ENCODE measurements at regions not wholly inside any gene's neighbourhood (a gene's known extent, or its start where the extent isn't known, plus 50 kb on each side); places are given as distances from the start of the nearest gene placed in this dataset.

DNA sequence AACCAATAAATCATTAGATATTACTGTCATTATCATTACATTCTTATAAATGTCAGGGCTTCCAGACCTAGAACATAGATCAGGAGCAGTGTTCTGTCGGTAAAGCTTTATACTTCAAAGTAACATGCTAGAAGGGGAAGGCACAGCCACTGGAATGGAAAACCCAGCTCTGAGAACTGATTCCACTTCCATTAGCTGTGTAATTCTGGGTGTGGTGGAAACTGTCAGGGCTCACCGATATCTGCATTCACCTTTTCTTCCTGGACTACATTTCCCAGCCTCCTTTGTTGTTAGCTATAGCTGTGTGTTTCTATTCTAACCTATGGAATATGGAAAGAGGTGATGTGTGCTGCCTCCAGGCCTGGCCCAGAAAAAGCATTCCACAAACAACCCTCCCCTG lies 585.8 kb downstream of the BUD13 start:
- CTCF ChIA-PET, result interaction anchor here (0.7 to 1.1 kb wide), 2 partner anchors 19 to 23 kb away, joined by 3 read pairs; no protein-coding TSS in a partner anchor
- H3K4me3 ChIP-seq, result no peak overlapping the region
- no peaks in the 10 kb centered on the region for H3K9me3 ChIP-seq
- POLR2A ChIA-PET, result no interaction called here
- 0% methylated on average over 2 of the region's 2 CpGs for WGBS (ENCODE audit: missing lambda C conversion rate)
- TF ChIP-seq BHLHE40 (IDR thresholded peaks at IDR 0.05; ENCODE audit: low read depth, low read length), result no peak
- TF ChIP-seq EHMT2 (IDR thresholded peaks at IDR 0.05; ENCODE audit: low read depth), result no peak
- no peak for TF ChIP-seq FOSB (CRISPR knock-in tag; IDR thresholded peaks at IDR 0.05)
- no peak for TF ChIP-seq CEBPB (IDR thresholded peaks at IDR 0.05)
- TF ChIP-seq RAD21 (conservative IDR thresholded peaks at IDR 0.05 in 1 of 2, IDR thresholded peaks at IDR 0.05 in 1 of 2), result no peak
- TF ChIP-seq KDM1A (IDR thresholded peaks at IDR 0.05; ENCODE audit: low read depth), result no peak
- TF ChIP-seq CHD2 (IDR thresholded peaks at IDR 0.05; ENCODE audit: low read length, partially characterized antibody), result no peak
- TF ChIP-seq MAZ (IDR thresholded peaks at IDR 0.05; ENCODE audit: borderline replicate concordance, low read depth, low read length), result no peak
- TF ChIP-seq, protein P1, sequence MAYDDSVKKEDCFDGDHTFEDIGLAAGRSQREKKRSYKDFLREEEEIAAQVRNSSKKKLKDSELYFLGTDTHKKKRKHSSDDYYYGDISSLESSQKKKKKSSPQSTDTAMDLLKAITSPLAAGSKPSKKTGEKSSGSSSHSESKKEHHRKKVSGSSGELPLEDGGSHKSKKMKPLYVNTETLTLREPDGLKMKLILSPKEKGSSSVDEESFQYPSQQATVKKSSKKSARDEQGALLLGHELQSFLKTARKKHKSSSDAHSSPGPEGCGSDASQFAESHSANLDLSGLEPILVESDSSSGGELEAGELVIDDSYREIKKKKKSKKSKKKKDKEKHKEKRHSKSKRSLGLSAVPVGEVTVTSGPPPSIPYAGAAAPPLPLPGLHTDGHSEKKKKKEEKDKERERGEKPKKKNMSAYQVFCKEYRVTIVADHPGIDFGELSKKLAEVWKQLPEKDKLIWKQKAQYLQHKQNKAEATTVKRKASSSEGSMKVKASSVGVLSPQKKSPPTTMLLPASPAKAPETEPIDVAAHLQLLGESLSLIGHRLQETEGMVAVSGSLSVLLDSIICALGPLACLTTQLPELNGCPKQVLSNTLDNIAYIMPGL (CRISPR knock-in tag; IDR thresholded peaks at IDR 0.05; ENCODE audit: borderline replicate concordance), result no peak
- no peak for TF ChIP-seq JUN (IDR thresholded peaks at IDR 0.05)
- no peak for TF ChIP-seq KDM5A (IDR thresholded peaks at IDR 0.05)
- no peak for TF ChIP-seq NPAS2 (CRISPR knock-in tag; IDR thresholded peaks at IDR 0.05; ENCODE audit: borderline replicate concordance)
- TF ChIP-seq ZC3H11A (IDR thresholded peaks at IDR 0.05), result no peak
- TF ChIP-seq HOXB13 (CRISPR knock-in tag; IDR thresholded peaks at IDR 0.05; ENCODE audit: low read depth), result no peak
- no peak for TF ChIP-seq CBX2 (IDR thresholded peaks at IDR 0.05; ENCODE audit: borderline replicate concordance, low read depth)
- TF ChIP-seq, protein P2, sequence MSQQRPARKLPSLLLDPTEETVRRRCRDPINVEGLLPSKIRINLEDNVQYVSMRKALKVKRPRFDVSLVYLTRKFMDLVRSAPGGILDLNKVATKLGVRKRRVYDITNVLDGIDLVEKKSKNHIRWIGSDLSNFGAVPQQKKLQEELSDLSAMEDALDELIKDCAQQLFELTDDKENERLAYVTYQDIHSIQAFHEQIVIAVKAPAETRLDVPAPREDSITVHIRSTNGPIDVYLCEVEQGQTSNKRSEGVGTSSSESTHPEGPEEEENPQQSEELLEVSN (IDR thresholded peaks at IDR 0.05; ENCODE audit: borderline replicate concordance, low read depth), result no peak
- TF ChIP-seq ZSCAN20 (CRISPR knock-in tag; IDR thresholded peaks at IDR 0.05), result no peak
- TF ChIP-seq, protein P3, sequence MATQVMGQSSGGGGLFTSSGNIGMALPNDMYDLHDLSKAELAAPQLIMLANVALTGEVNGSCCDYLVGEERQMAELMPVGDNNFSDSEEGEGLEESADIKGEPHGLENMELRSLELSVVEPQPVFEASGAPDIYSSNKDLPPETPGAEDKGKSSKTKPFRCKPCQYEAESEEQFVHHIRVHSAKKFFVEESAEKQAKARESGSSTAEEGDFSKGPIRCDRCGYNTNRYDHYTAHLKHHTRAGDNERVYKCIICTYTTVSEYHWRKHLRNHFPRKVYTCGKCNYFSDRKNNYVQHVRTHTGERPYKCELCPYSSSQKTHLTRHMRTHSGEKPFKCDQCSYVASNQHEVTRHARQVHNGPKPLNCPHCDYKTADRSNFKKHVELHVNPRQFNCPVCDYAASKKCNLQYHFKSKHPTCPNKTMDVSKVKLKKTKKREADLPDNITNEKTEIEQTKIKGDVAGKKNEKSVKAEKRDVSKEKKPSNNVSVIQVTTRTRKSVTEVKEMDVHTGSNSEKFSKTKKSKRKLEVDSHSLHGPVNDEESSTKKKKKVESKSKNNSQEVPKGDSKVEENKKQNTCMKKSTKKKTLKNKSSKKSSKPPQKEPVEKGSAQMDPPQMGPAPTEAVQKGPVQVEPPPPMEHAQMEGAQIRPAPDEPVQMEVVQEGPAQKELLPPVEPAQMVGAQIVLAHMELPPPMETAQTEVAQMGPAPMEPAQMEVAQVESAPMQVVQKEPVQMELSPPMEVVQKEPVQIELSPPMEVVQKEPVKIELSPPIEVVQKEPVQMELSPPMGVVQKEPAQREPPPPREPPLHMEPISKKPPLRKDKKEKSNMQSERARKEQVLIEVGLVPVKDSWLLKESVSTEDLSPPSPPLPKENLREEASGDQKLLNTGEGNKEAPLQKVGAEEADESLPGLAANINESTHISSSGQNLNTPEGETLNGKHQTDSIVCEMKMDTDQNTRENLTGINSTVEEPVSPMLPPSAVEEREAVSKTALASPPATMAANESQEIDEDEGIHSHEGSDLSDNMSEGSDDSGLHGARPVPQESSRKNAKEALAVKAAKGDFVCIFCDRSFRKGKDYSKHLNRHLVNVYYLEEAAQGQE (IDR thresholded peaks at IDR 0.05), result no peak
- TF ChIP-seq HEYL (CRISPR knock-in tag; IDR thresholded peaks at IDR 0.05), result no peak
- DNase-seq (ENCODE audit: low read depth in 1 of 2, low spot score in 1 of 2), result no peak
- H3K4me1 ChIP-seq, result no peaks in the 10 kb centered on the region
- H3K27ac ChIP-seq, result no peak overlapping the region
- no peak overlapping the region for H3K4me2 ChIP-seq
- no peak for ATAC-seq
- FAIRE-seq, result no peak

DNA sequence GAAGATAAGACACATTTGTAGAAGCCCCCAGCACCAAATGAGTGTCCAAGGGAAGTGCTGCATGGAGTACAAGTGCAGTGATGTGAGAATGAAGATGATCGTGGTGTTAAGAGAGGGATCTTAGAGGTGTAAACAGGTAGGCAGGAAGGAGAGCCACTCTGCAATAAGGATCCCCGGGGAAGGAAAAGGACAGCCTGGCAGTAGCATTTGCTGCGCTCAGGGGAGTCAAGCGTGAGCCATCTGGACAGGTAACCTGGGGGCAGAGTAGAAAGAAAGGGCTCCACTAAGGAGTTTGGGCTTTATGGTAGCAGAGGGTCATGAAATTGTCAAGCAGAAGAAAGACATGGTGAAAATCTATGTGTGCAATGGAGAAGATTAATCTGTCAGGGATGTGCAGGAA lies 587.2 kb downstream of the BUD13 start:
- ChIA-PET CTCF (interaction anchor here (1.0 kb wide), 1 partner anchor 13 kb away, joined by 3 read pairs; no protein-coding TSS in a partner anchor), POLR2A (no interaction called here)
- DNase-seq (ENCODE audit: low read depth in 1 of 2, low spot score in 1 of 2) (no peak), ATAC-seq (no peak), FAIRE-seq (no peak)
- 32% methylated on average over 4 of the region's 4 CpGs for WGBS (ENCODE audit: missing lambda C conversion rate)
- TF ChIP-seq HDAC2 (IDR thresholded peaks at IDR 0.05), result no peak
- TF ChIP-seq NR3C1 (IDR thresholded peaks at IDR 0.05), result no peak
- no peak for TF ChIP-seq ZSCAN20 (CRISPR knock-in tag; IDR thresholded peaks at IDR 0.05)
- no peak for TF ChIP-seq GATA3 (IDR thresholded peaks at IDR 0.05; ENCODE audit: borderline replicate concordance)
- TF ChIP-seq CHD4 (IDR thresholded peaks at IDR 0.05; ENCODE audit: borderline replicate concordance), result no peak
- no peak for TF ChIP-seq MAZ (IDR thresholded peaks at IDR 0.05; ENCODE audit: borderline replicate concordance, low read depth, low read length)
- TF ChIP-seq, protein P4, sequence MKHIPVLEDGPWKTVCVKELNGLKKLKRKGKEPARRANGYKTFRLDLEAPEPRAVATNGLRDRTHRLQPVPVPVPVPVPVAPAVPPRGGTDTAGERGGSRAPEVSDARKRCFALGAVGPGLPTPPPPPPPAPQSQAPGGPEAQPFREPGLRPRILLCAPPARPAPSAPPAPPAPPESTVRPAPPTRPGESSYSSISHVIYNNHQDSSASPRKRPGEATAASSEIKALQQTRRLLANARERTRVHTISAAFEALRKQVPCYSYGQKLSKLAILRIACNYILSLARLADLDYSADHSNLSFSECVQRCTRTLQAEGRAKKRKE (CRISPR knock-in tag; IDR thresholded peaks at IDR 0.05; ENCODE audit: low read depth), result no peak
- TF ChIP-seq RNF2 (IDR thresholded peaks at IDR 0.05; ENCODE audit: borderline replicate concordance, low read depth), result no peak
- TF ChIP-seq NPAS2 (CRISPR knock-in tag; IDR thresholded peaks at IDR 0.05; ENCODE audit: borderline replicate concordance), result no peak
- TF ChIP-seq MYC (IDR thresholded peaks at IDR 0.05; ENCODE audit: borderline replicate concordance, low read length), result no peak
- TF ChIP-seq JUNB (IDR thresholded peaks at IDR 0.05), result no peak
- TF ChIP-seq, protein P3 (IDR thresholded peaks at IDR 0.05), result no peak
- no peak for TF ChIP-seq BHLHE40 (IDR thresholded peaks at IDR 0.05; ENCODE audit: low read depth, low read length)
- no peaks in the 10 kb centered on the region for H3K9me3 ChIP-seq
- no peak overlapping the region for H3K4me3 ChIP-seq
- no peaks in the 10 kb centered on the region for H3K4me1 ChIP-seq
- no peak overlapping the region for H3K4me2 ChIP-seq
- H3K27ac ChIP-seq, result no peak overlapping the region
